GM21576 (cell line): ENCODE measurements at regions not wholly inside any gene's neighbourhood (a gene's known extent, or its start where the extent isn't known, plus 50 kb on each side); places are given as distances from the start of the nearest gene placed in this dataset.
A peak's percentile ranks its signal among the peaks of the same experiment; 100 is the strongest.

Source experiments
- ATAC-seq: cut with Tn5 transposase; IDR thresholded peaks from one replicate; pipeline ENCODE4 v1.9.1; 2021; ENCODE audit warnings: mild to moderate bottlenecking, moderate library complexity; ENCODE audit not compliant: unreplicated experiment

DNA sequence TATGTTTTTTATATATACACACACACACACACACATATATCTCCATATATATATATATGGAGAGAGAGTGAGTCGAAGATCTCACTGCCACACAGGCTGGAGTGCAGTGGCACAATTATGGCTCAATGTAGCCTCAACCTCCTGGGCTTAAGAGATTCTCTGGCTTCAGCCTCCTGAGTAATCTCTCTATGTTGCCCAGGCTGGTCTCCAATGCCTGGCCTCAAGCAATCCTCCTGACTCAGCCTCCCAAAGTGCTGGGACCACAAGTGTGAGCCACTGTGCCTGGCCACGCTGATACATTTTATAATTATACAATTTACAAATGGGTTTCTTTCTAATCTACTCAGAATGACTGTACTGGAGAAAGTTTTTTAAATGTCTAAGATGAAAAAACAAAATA lies 664.2 kb downstream of the PTPRC start:
- no peak for ATAC-seq

DNA sequence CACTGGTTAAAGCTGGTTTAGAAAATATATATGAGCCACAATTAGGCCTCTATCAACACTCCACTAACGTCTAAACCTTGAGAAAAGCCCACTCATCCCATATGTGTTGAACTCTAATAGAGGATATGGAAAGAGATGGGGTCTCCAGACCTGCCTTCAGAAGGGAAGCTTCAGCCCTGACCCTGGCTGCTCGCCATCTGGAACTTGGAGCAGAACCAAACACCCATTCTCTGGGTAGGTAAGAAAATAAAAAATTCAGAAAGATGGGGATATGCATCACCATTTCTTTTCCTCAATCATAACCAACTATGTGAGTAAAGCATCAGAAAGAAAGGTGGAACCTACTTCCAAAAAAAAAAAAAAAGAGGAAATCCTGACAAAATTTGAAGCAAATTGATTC lies 666.2 kb downstream of the PTPRC start:
- ATAC-seq, result no peak

DNA sequence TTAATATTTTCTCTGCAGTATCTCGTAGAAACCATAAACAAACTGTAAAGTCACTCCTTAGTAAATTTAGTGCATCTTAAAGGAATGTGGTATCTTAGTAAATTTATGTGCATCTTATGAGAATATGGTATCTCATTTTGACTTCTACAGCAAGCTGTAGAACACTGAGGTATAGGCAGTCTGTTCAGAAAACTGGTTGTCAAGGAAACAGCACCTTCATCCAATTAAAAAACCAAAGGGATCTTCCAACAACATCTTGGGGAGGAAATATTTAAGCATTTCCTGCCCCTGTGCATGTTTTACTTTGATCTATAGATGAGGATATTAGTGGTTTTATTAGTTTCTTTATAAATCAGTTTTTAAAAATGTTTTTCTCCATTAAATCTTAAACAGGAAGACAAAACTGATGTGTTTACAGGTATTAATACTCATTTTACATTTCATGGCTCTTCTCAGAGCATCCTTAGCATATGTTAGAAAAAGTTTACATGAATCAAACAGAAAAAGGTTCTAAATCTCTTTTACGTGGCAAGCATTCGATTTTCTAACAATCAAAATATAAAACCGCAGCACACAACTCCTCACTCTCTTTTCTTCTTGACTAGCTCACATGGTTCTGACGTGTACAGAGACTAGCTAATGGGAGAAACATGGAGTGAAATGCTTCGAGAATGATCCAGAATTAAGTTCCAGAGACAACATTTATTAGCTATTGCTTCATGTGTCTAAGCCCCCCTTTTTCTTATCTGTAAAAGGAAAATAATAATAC lies 668.8 kb downstream of the PTPRC start:
- no peak for ATAC-seq

DNA sequence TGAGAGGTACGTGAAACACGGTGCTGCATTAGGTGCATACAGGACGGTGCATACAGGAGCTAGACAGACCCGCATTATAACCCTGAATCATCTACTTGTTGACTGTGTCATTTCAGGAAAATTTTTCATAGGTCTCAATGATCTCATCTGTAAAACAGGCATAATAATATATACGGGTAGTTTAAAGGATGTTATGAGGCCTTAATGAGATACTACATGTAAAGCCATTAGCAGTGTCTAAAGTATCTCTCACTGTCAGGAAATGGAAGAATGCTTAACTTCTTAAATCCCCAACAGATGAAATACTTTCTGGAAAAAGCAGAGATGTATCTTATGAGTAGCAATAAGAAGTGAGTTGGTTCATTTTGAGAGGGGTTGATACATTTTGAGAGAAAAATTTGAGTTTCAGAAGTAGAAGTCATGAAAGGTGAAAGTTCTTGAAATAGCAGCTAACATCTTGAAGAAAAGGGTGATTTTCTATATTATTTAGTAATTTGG lies 669.6 kb downstream of the PTPRC start:
- ATAC-seq, result no peak

DNA sequence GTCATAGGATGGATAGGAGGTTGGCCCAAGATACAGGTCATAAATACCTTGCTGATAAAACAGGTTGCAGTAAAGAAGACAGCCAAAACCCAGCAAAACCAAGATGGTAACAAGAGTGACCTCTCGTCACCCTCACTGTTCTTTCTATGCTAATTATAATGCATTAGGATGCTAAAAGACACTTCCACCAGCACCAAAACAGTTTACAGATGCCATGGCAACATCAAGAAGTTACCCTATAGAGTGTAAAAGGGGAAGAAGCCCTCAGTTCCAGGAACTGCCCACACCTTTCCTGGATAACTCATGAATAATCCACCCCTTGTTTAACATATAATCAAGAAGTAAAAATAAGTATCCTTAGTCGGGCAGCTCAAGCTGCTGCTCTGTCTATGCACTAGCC lies 671.9 kb downstream of the PTPRC start:
- ATAC-seq, result no peak

DNA sequence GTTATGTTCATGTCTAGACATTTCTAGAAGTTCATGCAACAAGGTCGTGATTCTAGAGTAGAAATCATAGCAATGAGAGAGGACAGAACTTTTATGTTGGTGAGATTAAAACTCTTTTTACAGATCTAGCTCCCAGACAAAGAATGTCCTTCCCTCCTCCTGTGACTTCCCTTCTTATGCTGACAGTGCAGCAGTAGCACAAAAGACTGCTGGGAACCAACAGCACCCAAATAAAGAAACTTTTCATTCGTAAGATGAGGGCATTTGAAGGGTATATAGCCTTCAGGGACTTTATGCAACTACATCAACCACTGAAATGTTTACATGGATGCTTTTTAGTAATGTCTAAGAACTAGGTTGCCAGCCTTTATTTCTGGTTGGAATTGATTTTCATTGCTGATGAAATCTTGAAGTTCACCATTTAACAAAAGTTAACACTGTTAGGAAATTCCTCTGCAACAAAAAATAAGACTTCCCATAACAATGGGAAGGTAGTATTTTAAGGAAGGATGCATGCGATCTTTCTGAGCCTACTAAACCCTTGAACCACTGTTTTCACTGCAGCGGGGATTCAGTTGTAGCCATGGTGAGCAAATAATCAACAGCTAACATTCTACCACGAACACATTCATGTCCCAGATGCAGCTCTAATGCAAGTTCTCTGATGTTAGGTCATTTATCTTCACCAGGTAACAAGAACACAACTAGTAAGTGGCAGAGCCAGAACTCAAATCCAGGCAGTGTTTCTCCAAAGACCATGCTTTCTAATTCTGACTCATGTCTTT lies 672.8 kb downstream of the PTPRC start:
- ATAC-seq, result no peak

DNA sequence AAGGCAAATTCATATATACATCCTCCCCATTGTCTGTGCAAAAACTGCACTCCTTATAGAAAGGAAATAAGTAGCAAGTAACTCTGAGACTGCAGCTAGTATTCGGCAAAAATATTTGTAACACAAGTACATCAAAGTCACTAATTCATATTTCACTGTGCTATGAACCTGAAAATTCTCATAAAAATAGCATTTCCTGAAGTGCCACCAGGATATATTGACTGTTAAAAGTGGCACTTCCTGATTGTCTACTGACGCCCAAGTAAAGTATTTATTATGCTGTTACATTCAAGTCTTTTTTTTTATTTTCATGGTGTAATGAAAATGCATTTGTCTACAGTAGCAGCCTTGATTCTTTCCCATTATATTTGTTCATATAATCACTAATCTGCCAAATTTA lies 673.8 kb downstream of the PTPRC start:
- ATAC-seq, result no peak

DNA sequence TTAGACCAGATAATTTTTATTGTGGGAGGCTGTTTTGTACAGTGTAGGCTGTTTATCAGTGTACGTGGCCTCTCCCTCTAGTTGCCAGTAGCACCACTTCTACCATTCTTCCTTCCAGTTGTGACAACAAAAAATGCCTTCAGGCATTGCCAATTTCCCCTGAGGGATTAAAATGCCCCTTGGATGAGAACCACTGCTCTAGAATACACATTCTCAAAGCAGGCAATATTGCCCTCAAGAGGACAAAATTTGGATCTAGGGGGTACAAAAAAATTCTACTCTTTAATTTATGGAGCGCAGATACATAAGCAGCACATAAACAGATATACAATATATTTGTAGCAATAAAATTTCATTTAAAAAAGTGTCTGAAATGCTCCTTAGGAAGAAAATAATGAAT lies 674.6 kb downstream of the PTPRC start:
- no peak for ATAC-seq

DNA sequence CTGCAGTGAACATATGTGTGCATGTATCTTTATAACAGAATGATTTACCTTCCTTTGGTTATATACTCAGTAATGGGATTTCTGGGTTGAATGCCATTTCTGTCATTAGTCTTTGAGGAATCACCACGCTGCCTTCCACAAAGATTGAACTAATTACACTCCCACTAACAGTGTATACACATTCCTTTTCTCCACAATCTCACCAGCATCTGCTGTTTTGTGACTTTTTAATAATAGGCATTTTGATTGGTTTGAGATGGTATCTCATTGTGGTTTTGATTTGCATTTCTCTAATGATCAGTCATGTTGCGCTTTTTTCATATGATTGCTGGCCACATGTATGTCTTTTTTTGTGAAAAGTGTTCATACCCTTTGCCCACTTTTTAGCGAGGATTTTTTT lies 680.5 kb downstream of the PTPRC start:
- ATAC-seq, result no peak

DNA sequence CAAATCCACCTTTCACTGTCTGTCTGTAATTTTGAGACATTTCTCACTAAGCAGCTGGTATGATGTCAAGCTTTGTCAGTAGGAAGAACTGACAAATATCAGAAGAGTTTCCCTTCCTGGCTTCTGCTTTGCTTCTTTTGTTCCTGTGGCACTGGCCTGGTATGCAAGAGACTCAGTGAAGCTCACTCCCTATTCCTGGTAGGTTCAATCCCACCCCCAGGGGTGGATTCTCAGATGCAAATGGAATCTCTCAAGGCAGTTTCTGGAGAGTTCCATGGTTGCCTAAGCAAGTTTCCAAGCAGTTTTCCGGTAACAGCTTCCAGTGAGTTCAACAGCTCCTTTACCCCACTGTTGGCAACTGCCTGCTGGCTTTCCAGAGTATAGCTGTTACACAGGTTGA lies 683.4 kb downstream of the PTPRC start:
- no peak for ATAC-seq

DNA sequence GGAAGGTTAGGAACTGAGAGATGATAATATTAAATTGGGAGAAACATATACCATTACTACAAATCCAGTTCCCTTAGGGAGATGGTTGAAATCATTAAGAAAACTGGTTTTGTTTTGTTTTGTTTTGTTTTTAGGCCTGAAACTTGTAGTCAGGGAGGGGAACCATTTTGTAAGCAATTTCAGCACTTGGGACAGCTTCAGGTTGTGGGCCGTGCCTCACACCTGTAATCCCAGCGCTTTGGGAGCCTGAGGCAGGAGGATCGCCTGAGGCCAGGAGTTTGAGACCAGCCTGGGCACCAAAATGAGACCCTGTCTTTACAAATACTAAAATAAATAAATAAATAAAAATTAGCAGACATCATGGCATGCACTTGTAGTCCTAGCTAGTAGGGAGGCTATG lies 694.3 kb upstream of the NR5A2 start:
- no peak for ATAC-seq

DNA sequence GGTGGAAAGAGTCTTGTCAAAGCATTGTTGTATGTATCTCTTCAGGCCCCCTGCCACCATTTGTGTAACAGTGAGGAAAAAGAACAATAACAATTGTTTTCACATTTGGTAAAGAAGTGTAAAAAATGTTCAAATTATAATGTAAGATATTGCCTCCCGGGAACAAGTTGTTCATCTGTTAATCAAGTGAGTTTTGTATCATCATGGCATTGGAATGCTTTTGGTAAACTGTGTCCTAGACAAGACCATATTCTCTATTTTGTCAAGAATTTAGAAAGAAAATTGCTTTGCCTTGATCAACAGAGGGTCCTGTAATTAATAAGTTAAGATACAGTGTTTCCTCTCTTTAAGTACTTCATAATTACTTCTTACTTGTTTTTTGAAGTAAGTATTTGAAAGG lies 692.0 kb upstream of the NR5A2 start:
- no peak for ATAC-seq

DNA sequence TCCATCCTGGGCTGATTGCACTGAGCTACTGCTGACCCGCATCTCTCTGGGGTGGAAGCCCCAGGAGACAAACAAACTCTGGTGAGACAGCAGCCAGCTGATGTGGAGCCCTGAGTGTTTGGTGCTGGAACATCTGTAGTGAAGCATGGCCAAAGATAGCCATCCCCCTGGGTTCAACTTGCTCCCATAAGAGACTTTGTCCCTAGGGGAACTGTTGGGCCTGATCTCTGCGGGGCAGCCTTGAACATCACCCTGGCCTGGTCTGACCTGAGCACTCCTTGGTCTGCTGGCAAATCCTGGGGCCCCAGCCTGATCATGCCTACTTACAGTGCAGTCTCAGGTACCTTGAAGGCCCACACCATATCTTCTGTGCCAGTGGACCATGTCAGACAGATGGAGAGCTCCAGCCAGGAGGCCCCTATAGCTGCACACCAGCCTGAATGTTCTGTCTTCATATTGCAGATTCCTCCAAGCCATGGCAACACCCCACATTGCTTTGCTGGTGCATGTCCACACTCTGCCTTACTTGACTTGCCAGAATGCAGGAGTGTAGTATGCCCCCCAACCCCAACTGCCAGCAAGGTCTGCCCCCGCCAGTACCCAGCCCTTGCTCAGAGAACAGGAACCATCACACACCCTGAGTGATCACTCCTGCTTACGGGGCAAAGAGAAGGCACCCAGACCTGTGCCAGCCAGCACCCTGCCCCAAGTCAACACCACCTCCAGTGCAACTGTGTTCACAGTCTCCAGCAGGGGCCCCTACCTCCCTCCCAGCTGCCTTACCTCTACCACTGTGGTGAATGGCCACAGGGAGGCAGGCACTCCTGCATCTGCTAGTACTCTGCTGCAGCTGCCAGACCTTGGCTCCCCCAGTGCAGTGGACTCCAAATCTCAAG lies 690.5 kb upstream of the NR5A2 start:
- ATAC-seq, result peak; percentile 50

DNA sequence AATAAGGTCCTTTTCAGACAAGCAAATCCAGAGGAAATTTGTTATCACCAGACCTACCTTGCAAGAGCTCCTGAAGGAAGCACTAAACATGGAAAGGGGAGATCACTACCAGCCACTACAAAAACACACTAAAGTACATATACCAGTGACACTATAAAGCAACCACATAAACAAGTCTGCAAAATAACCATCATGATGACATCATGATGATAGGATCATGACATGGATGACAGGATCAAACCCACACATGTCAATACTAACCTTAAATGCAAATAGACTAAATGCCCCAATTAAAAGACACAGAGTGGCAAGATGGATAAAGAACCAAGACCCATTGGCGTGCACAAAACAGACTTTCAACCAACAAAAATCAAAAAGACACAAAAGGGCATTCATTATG lies 688.8 kb upstream of the NR5A2 start:
- no peak for ATAC-seq

DNA sequence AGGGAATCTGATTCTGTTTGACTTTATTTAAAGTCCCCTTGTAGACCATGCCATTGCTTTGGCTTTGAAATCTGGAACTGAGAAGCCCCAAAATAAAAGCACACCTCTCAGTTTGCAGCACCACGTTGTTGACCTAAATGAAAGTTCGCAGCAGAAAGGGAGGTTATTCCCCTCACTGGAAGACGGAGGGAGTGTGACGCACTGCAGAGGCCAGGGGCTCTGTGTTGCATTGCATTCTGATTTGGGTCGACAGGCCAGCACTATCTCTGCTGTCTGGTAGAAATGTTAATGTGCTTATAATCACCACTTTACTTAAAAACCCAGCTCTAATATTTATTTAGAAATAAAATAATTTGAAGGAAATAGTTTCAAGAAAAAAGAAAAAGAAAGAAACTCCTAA lies 675.2 kb upstream of the NR5A2 start:
- no peak for ATAC-seq

DNA sequence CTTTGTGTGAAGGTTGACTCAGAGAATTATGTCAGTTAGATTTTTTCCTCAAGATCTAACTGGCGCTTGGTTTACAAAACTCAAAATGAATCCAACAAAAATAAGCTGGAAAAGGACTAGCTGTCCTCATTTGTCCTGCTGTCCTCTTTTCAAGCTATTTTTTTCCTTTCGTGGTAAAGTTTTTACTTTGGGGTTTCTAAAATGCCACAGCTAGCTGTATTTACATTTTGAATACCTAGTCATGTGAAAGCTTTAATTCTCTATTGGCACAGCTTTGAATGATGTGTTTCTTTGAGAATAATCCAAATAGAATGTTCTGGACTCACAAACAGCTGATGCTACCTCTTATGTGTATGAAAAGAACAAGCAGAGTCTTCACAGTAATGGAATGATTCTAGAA lies 673.6 kb upstream of the NR5A2 start:
- ATAC-seq, result no peak

DNA sequence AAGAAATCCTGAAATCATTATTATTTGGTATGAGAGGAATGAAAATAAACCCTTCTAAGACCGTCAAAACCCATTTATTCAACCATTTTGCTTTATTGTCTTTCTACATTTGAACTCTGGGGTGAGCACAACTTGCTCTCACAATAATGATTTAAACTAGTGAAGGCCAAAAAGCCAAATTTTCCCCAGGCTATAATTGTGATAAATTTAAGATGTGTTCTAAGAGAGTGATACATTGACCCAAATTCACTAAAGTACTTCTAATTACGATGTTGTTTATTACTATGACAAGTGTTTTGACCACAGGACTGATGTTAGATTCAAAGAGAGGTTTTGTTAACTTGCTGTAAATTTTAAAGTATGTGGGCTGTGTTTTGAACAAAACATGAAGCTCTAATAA lies 670.9 kb upstream of the NR5A2 start:
- ATAC-seq, result no peak

DNA sequence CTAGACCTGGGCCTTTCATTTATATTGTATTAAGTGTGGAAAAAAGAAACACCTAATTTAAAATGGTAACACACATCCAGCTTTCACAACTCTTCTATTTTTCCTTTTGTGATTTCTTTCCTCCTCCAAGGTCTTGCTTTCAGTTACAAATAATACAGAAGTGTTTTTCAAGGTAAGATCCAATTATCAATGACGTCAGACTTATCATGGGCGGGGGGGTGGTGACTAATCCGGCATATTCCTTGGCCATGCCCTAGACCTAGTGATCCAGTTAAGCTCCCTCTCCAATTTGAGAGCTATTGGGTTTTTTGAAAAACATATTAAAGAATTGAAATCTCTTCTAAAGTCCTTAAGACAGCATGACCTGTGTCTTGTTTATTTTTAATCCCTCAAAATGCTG lies 669.9 kb upstream of the NR5A2 start:
- ATAC-seq, result no peak

DNA sequence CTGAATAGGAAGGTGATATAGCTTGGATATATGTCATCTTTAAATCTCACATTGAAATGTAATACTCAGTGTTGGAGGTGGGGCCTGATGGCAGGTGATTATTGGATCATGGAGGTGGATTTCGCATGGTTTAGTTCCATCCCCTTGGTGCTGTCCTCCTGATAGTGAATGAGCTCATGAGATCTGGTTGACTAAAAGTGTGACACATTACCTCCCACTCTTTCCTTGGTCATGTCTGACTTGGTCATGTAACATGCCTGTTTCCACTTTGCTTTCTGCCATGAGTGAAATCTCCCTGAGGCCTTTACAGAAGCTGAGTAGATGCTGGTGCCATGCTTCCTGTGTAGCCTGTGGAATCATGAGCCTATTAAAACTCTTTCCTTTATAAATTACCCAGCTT lies 664.5 kb upstream of the NR5A2 start:
- ATAC-seq, result no peak

DNA sequence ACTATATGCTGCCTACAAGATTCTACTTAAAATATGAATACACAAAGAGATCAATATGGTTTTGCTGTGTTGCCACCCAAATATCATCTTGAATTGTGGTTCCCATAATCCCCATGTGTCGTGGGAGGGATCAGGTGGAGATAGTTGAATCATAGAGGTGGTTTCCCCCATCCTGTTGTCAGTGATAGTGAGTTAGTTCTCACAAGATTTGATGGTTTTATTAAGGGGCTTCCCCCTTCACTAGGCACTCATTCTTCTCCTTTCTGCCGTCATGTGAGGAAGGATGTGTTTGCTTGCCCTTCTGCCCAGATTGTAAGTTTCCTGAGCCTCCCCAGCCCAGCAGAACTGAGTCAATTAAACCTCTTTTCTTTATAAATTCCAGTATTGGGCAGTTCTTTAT lies 654.4 kb upstream of the NR5A2 start:
- ATAC-seq, result no peak

DNA sequence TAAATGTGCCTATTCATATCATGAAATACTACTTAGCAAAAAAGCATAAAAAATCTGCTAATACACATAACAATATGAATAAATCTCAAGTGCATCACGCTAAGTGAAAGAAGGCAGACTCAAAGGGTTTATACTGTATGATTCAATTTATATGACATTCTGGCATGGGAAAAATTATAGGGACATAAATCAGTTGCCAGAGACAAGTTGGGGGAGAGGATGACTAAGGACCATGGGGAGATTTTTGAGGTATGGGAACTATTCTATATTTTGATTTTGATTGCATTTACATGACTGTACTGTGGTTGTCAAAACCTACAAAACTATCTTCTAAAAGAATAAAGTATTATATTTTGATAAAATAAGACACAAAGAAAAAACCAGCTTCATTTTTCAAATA lies 650.3 kb upstream of the NR5A2 start:
- no peak for ATAC-seq
